OCI-LY3 (cell line): ENCODE measurements at regions not wholly inside any gene's neighbourhood (a gene's known extent, or its start where the extent isn't known, plus 50 kb on each side); places are given as distances from the start of the nearest gene placed in this dataset.

Experiments used
- H2AFZ ChIP-seq: fragments of 200-600, 300-600 bp; shearing (Covaris generic); 2 replicates; pipeline ENCODE4 v1.6.0; 2014; ENCODE audit warnings: antibody characterized with exemption, low read depth, low read length
- H3K27ac ChIP-seq: fragments of 200-600, 300-600 bp; sonication (generic); 2 replicates; pipeline ENCODE4 v1.5.1; 2014; ENCODE audit warnings: mild to moderate bottlenecking, low read length, moderate library complexity, mixed read lengths
- H3K27me3 ChIP-seq: fragments of 200-600, 300-600 bp; sonication (generic); 2 replicates; pipeline ENCODE4 v1.6.1; 2014; ENCODE audit warnings: low read depth, low read length, mixed read lengths
- H3K36me3 ChIP-seq: fragments of 200-600, 300-600 bp; sonication (generic); replicated peaks from 2 replicates; pipeline ENCODE3; 2014; ENCODE audit warnings: low read depth, low read length, mixed read lengths
- H3K4me1 ChIP-seq: fragments of 300-600, 200-600 bp; sonication (generic); 2 replicates; pipeline ENCODE4 v1.6.1; 2014; ENCODE audit warnings: low read length, mixed read lengths
- H3K4me2 ChIP-seq: fragments of 200-600, 300-600 bp; sonication (generic); 2 replicates; pipeline ENCODE4 v1.6.1; 2014; ENCODE audit warnings: low read length, mixed read lengths
- H3K4me3 ChIP-seq: fragments of 300-600, 200-600 bp; sonication (generic); 2 replicates; pipeline ENCODE4 v1.5.1; 2014; ENCODE audit warnings: antibody characterized with exemption, mild to moderate bottlenecking, low read length, moderate library complexity
- H3K79me2 ChIP-seq: fragments of 300-600, 200-600 bp; shearing (Covaris generic); 2 replicates; pipeline ENCODE4 v1.6.1; 2014; ENCODE audit warnings: mild to moderate bottlenecking, low read length, mixed read lengths
- H3K9ac ChIP-seq: fragments of 300-600, 200-600 bp; shearing (Covaris generic); 2 replicates; pipeline ENCODE4 v1.6.0; 2014; ENCODE audit warnings: mild to moderate bottlenecking, low read length, moderate library complexity
- H3K9me3 ChIP-seq: fragments of 200-600, 300-600 bp; shearing (Covaris generic); 2 replicates; pipeline ENCODE4 v1.6.1; 2014; ENCODE audit warnings: low read length, mixed read lengths; ENCODE audit not compliant: insufficient read depth
- H4K20me1 ChIP-seq: fragments of 200-600, 300-600 bp; sonication (generic); 2 replicates; pipeline ENCODE4 v1.6.1; 2016; ENCODE audit warnings: low read length, mixed read lengths; ENCODE audit not compliant: insufficient read depth
- EZH2phosphoT487 ChIP-seq: fragments of 200-600 bp; shearing (Covaris generic); IDR thresholded peaks from 2 replicates; pipeline ENCODE4 v1.6.1; 2018; ENCODE audit warnings: antibody characterized with exemption, mixed run types, low read depth
- TF ChIP-seq, protein P1 (sequence below): fragments of 200-600, 300-600 bp; sonication (generic); IDR thresholded peaks from 2 replicates; pipeline ENCODE4 v1.5.1; 2014; ENCODE audit warnings: antibody characterized with exemption, low read length, low read depth

DNA sequence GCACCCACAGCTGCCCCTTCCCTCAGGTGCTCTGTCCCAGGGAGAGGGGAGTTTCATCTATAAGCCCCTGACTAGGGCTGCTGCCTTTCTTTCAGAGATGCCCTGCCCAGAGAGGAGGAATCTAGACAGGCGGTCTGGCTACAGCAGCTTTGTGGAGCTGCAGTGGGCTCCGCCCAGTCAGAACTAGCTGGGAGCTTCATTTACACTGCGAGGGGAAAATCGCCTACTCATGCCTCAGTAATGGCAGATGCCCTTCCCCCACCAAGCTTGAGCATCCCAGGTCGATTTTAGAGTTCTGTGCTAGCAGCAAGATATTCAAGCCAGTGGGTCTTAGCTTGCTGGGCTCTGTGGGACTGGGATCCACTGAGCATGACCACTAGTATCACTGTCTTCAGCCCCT lies 181.2 kb upstream of the RARB start:
- Histone ChIP-seq H3K9me3 (no peaks in the 10 kb centered on the region), H3K27ac (no peak overlapping the region), H2AFZ (no peak overlapping the region), H3K79me2 (no peaks in the 10 kb centered on the region), H3K4me2 (no peak overlapping the region), H4K20me1 (no peaks in the 10 kb centered on the region), H3K36me3 (no peaks in the 10 kb centered on the region), H3K4me1 (no peaks in the 10 kb centered on the region), H3K4me3 (no peak overlapping the region), H3K27me3 (no peaks in the 10 kb centered on the region), H3K9ac (no peak overlapping the region)
- TF ChIP-seq, protein P1, sequence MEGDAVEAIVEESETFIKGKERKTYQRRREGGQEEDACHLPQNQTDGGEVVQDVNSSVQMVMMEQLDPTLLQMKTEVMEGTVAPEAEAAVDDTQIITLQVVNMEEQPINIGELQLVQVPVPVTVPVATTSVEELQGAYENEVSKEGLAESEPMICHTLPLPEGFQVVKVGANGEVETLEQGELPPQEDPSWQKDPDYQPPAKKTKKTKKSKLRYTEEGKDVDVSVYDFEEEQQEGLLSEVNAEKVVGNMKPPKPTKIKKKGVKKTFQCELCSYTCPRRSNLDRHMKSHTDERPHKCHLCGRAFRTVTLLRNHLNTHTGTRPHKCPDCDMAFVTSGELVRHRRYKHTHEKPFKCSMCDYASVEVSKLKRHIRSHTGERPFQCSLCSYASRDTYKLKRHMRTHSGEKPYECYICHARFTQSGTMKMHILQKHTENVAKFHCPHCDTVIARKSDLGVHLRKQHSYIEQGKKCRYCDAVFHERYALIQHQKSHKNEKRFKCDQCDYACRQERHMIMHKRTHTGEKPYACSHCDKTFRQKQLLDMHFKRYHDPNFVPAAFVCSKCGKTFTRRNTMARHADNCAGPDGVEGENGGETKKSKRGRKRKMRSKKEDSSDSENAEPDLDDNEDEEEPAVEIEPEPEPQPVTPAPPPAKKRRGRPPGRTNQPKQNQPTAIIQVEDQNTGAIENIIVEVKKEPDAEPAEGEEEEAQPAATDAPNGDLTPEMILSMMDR: no peak
- TF ChIP-seq EZH2phosphoT487: no peak

DNA sequence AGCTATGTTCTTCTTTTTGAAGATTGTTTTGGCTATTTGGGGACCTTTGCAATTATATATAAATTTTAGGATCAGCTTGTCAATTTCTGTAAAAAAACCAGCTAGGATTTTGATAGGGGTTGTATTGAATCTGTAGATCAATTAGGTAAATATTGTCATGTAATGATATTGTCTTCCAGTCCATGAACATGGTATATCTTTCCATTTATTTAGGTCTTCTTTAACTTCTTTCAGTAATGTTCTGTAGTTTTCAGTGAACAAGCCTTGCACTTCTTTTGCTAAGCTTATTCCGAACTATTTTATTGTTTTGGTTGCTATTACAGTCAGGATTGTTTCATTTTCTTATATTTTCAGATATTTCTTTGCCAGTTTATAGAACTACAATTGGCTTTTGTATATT lies 175.8 kb upstream of the RARB start:
- Histone ChIP-seq H3K27me3 (no peaks in the 10 kb centered on the region), H3K9me3 (no peaks in the 10 kb centered on the region), H3K9ac (no peak overlapping the region), H3K4me2 (no peak overlapping the region), H4K20me1 (no peaks in the 10 kb centered on the region), H3K27ac (no peak overlapping the region), H3K79me2 (no peaks in the 10 kb centered on the region), H3K4me3 (no peak overlapping the region), H3K36me3 (no peaks in the 10 kb centered on the region), H3K4me1 (no peaks in the 10 kb centered on the region), H2AFZ (no peak overlapping the region)
- no peak for TF ChIP-seq EZH2phosphoT487
- TF ChIP-seq, protein P1: no peak

DNA sequence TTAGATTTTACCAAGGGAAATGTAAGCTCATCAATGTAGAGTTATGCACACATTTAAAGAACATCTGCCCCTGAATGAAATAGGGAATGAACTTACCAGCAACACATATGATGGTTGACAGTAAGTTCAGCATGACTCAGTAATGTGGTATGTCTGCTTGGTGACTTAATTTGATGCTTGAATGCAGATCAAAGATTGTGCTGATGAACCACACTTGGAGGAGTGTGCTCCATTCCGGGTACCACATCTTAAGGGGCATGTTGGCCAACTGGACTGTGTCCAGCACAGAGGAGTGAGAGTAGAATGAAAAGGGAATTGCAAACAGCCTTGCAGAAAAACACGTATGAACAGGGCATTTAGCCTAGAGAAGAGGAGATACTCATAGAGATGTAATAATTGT lies 171.0 kb upstream of the RARB start:
- Histone ChIP-seq H3K9me3 (no peaks in the 10 kb centered on the region), H3K79me2 (no peaks in the 10 kb centered on the region), H3K4me1 (no peaks in the 10 kb centered on the region), H3K27me3 (no peaks in the 10 kb centered on the region; the same call in 1 of the 2 replicates), H4K20me1 (no peaks in the 10 kb centered on the region), H3K27ac (no peak overlapping the region), H3K4me3 (no peak overlapping the region), H3K4me2 (no peak overlapping the region), H3K36me3 (no peaks in the 10 kb centered on the region), H3K9ac (no peak overlapping the region), H2AFZ (no peak overlapping the region)
- TF ChIP-seq, protein P1: no peak
- TF ChIP-seq EZH2phosphoT487: no peak

DNA sequence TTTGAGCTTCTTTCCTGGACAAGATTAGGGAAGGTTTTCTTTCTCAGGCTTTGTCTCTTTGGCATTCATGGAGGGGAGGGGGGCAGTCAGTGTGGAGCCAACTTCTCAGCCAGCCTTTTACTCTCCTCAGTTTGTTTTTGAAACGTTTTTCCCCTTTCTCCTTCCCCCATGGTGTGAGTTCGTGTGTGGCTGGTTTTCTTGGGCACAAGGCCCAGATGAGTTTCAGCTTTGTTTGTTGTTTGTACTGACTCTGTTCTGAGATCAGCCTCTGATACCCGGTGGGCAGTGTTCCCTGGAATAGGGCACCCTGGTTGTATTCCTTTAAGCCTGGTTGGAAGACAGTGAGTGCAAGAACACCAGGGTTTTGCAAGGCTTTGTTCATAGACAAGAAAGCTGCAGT lies 168.2 kb upstream of the RARB start:
- Histone ChIP-seq H2AFZ (no peak overlapping the region), H3K79me2 (no peaks in the 10 kb centered on the region), H4K20me1 (no peaks in the 10 kb centered on the region), H3K27ac (no peak overlapping the region), H3K4me3 (no peak overlapping the region), H3K4me2 (no peak overlapping the region), H3K36me3 (no peaks in the 10 kb centered on the region), H3K9ac (no peak overlapping the region), H3K9me3 (no peaks in the 10 kb centered on the region), H3K4me1 (no peaks in the 10 kb centered on the region), H3K27me3 (no peaks in the 10 kb centered on the region; the same call in 1 of the 2 replicates)
- no peak for TF ChIP-seq EZH2phosphoT487
- TF ChIP-seq, protein P1: no peak
